SK-N-SH treated with all-trans-retinoic acid at 6 μM for 48 hours (cell line): ENCODE measurements at regions not wholly inside any gene's neighbourhood (a gene's known extent, or its start where the extent isn't known, plus 50 kb on each side); places are given as distances from the start of the nearest gene placed in this dataset.

Source experiments
- GLIS3 ChIP-seq: fragments of 250-450 bp; sonication (Bioruptor Pico); IDR thresholded peaks from 2 replicates; pipeline ENCODE4 v1.5.0; 2020; ENCODE audit warnings: mild to moderate bottlenecking, moderate library complexity
- ZFP3 ChIP-seq: fragments of 250-450 bp; sonication (Bioruptor Pico); IDR thresholded peaks from 2 replicates; pipeline ENCODE4 v1.5.0; 2020; ENCODE audit warnings: mild to moderate bottlenecking, moderate library complexity
- TF ChIP-seq, protein P1 (sequence below): fragments of 250-450 bp; sonication (Bioruptor Pico); IDR thresholded peaks from 2 replicates; pipeline ENCODE4 v1.8.0; 2020; ENCODE audit warnings: mild to moderate bottlenecking, moderate library complexity, borderline replicate concordance
- TF ChIP-seq, protein P2 (sequence below): fragments of 250-450 bp; sonication (Bioruptor Pico); IDR thresholded peaks from 2 replicates; pipeline ENCODE4 v1.8.0; 2021; ENCODE audit warnings: low read depth, mild to moderate bottlenecking, moderate library complexity, borderline replicate concordance

DNA sequence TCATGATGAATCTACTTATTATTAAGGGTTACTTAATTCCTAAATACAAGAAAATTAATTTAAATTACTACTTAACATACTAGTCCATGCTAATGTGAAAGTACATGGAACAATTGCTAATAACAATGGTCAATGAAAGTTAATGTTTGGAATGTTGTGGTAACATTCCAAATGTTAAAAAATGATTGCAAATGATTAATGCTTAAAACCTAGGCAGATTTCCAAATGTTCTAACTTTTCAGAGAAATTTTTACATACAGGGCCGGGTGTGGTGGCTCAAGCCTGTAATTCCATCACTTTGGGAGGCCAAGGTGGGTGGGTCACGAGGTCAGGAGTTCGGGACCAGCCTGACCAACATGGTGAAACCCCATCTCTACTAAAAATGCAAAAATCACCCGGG is 1851.3 kb upstream of the PCDH7 start:
- TF ChIP-seq, protein P1, sequence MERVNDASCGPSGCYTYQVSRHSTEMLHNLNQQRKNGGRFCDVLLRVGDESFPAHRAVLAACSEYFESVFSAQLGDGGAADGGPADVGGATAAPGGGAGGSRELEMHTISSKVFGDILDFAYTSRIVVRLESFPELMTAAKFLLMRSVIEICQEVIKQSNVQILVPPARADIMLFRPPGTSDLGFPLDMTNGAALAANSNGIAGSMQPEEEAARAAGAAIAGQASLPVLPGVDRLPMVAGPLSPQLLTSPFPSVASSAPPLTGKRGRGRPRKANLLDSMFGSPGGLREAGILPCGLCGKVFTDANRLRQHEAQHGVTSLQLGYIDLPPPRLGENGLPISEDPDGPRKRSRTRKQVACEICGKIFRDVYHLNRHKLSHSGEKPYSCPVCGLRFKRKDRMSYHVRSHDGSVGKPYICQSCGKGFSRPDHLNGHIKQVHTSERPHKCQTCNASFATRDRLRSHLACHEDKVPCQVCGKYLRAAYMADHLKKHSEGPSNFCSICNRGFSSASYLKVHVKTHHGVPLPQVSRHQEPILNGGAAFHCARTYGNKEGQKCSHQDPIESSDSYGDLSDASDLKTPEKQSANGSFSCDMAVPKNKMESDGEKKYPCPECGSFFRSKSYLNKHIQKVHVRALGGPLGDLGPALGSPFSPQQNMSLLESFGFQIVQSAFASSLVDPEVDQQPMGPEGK (CRISPR knock-in tag): no peak
- no peak for TF ChIP-seq GLIS3
- TF ChIP-seq, protein P2, sequence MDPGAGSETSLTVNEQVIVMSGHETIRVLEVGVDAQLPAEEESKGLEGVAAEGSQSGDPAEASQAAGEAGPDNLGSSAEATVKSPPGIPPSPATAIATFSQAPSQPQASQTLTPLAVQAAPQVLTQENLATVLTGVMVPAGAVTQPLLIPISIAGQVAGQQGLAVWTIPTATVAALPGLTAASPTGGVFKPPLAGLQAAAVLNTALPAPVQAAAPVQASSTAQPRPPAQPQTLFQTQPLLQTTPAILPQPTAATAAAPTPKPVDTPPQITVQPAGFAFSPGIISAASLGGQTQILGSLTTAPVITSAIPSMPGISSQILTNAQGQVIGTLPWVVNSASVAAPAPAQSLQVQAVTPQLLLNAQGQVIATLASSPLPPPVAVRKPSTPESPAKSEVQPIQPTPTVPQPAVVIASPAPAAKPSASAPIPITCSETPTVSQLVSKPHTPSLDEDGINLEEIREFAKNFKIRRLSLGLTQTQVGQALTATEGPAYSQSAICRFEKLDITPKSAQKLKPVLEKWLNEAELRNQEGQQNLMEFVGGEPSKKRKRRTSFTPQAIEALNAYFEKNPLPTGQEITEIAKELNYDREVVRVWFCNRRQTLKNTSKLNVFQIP (CRISPR knock-in tag): no peak
- no peak for TF ChIP-seq ZFP3
